Neural cell (in vitro differentiated cells): ENCODE measurements at regions not wholly inside any gene's neighbourhood (a gene's known extent, or its start where the extent isn't known, plus 50 kb on each side); places are given as distances from the start of the nearest gene placed in this dataset.

Experiments
- H2AFZ ChIP-seq: fragments of 200-600, 300-800 bp; sonication (generic), shearing (Covaris generic); 2 replicates; pipeline ENCODE4 v1.6.0; 2014; ENCODE audit warnings: low read depth, mild to moderate bottlenecking, antibody characterized with exemption, low read length, moderate library complexity
- H3F3A ChIP-seq: fragments of 200-600 bp; shearing (Covaris generic); 2 replicates; pipeline ENCODE4 v1.6.1; 2016; ENCODE audit warnings: mild to moderate bottlenecking, moderate library complexity, mixed read lengths, antibody characterized with exemption, low read length; ENCODE audit not compliant: insufficient read depth, poor library complexity, severe bottlenecking
- H3K27ac ChIP-seq: fragments of 200-600, 300-800 bp; sonication (generic), shearing (Covaris generic); 2 replicates; pipeline ENCODE4 v1.5.1; 2014; ENCODE audit warnings: mild to moderate bottlenecking, low read length, moderate library complexity
- H3K27me3 ChIP-seq: fragments of 300-800, 200-600 bp; sonication (generic), shearing (Covaris generic); 2 replicates; pipeline ENCODE4 v1.6.0; 2014; ENCODE audit warnings: mild to moderate bottlenecking, low read depth, low read length, moderate library complexity; ENCODE audit not compliant: insufficient read depth
- H3K36me3 ChIP-seq: fragments of 300-800, 200-600 bp; sonication (generic), shearing (Covaris generic); 2 replicates; pipeline ENCODE4 v1.5.1; 2014; ENCODE audit warnings: mild to moderate bottlenecking, antibody characterized with exemption, low read length, moderate library complexity; ENCODE audit not compliant: insufficient read depth
- H3K4me2 ChIP-seq: fragments of 300-800, 200-600 bp; sonication (generic), shearing (Covaris generic); 2 replicates; pipeline ENCODE4 v1.6.0; 2014; ENCODE audit warnings: mild to moderate bottlenecking, low read length
- H3K4me3 ChIP-seq: fragments of 300-800, 200-600 bp; sonication (generic), shearing (Covaris generic); 2 replicates; pipeline ENCODE4 v1.5.1; 2014; ENCODE audit warnings: mild to moderate bottlenecking, low read length, moderate library complexity
- H3K79me2 ChIP-seq: fragments of 200-600 bp; shearing (Covaris generic); replicated peaks from 2 replicates; pipeline ENCODE4 v1.6.0; 2014; ENCODE audit warnings: mild to moderate bottlenecking, low read length, moderate library complexity; ENCODE audit not compliant: insufficient read depth
- H3K9ac ChIP-seq: fragments of 300-800, 200-600 bp; sonication (generic), shearing (Covaris generic); 2 replicates; pipeline ENCODE4 v1.6.1; 2016; ENCODE audit warnings: mild to moderate bottlenecking, low read length, mixed read lengths
- H3K9me2 ChIP-seq: fragments of 200-600 bp; shearing (Covaris generic); 2 replicates; pipeline ENCODE4 v1.6.1; 2016; ENCODE audit warnings: mild to moderate bottlenecking, low read length, mixed read lengths; ENCODE audit not compliant: insufficient read depth
- H3K9me3 ChIP-seq: fragments of 200-600, 300-800 bp; sonication (generic), shearing (Covaris generic); 2 replicates; pipeline ENCODE4 v1.6.1; 2016; ENCODE audit warnings: mild to moderate bottlenecking, mixed run types, low read length, moderate library complexity, mixed read lengths
- H4K20me1 ChIP-seq: fragments of 200-600 bp; shearing (Covaris generic); 2 replicates; pipeline ENCODE4 v1.6.1; 2016; ENCODE audit warnings: mild to moderate bottlenecking, mixed run types; ENCODE audit not compliant: insufficient read depth
- CTCF ChIP-seq: fragments of 450-650 bp; IDR thresholded peaks from 2 replicates; pipeline ENCODE4 v1.5.1; 2014; ENCODE audit warnings: antibody characterized with exemption, mild to moderate bottlenecking, moderate library complexity; ENCODE audit not compliant: poor library complexity, severe bottlenecking
- EP300 ChIP-seq: fragments of 450-650 bp; conservative IDR thresholded peaks from 2 replicates; pipeline ENCODE4 v1.6.1; 2014; ENCODE audit warnings: antibody characterized with exemption, mild to moderate bottlenecking, moderate library complexity; ENCODE audit not compliant: poor library complexity, severe bottlenecking
- EZH2 ChIP-seq: fragments of 200-600, 300-800 bp; shearing (Covaris generic), sonication (generic); IDR thresholded peaks from 2 replicates; pipeline ENCODE4 v1.6.1; 2014; ENCODE audit warnings: antibody characterized with exemption, low read length, borderline replicate concordance, mild to moderate bottlenecking; ENCODE audit not compliant: insufficient read depth, poor library complexity, severe bottlenecking
- MXI1 ChIP-seq: fragments of 450-650 bp; conservative IDR thresholded peaks from 2 replicates; pipeline ENCODE4 v1.6.1; 2014; ENCODE audit warnings: antibody characterized with exemption, mild to moderate bottlenecking; ENCODE audit not compliant: poor library complexity, severe bottlenecking
- POLR2AphosphoS5 ChIP-seq: IDR thresholded peaks from 2 replicates; pipeline ENCODE4 v1.6.1; 2012
- RAD21 ChIP-seq: fragments of 450-650 bp; conservative IDR thresholded peaks from 2 replicates; pipeline ENCODE4 v1.6.1; 2014; ENCODE audit warnings: antibody characterized with exemption, mild to moderate bottlenecking, moderate library complexity
- REST ChIP-seq: IDR thresholded peaks from 2 replicates; pipeline ENCODE4 v1.6.1; 2012; ENCODE audit warnings: borderline replicate concordance
- SMC3 ChIP-seq: fragments of 450-650 bp; conservative IDR thresholded peaks from 2 replicates; pipeline ENCODE4 v1.6.1; 2014; ENCODE audit warnings: antibody characterized with exemption, mild to moderate bottlenecking, moderate library complexity; ENCODE audit not compliant: poor library complexity
- TAF1 ChIP-seq: IDR thresholded peaks from 2 replicates; pipeline ENCODE4 v1.6.1; 2012; ENCODE audit warnings: low read depth

GRCh38 chr20:22408521-22409402 is 175.6 kb downstream of the FOXA2 start:
- H3K9ac ChIP-seq: no peak overlapping the region
- H3K9me2 ChIP-seq: no peaks in the 10 kb centered on the region
- H3K36me3 ChIP-seq: no peaks in the 10 kb centered on the region
- peaks cover 37% of the 10 kb centered on the region for H3K27me3 ChIP-seq
- H4K20me1 ChIP-seq: no peaks in the 10 kb centered on the region
- no peak overlapping the region for H3K27ac ChIP-seq
- no peaks in the 10 kb centered on the region for H3K79me2 ChIP-seq
- no peak overlapping the region for H2AFZ ChIP-seq
- no peak overlapping the region for H3K4me3 ChIP-seq
- no peak overlapping the region for H3K4me2 ChIP-seq
- H3K9me3 ChIP-seq: no peaks in the 10 kb centered on the region
- TF ChIP-seq EZH2 (no peak), MXI1 (no peak), EP300 (no peak), SMC3 (no peak), REST (no peak), CTCF (no peak), RAD21 (no peak), TAF1 (no peak), POLR2AphosphoS5 (no peak)
- no peaks in the 10 kb centered on the region for H3F3A ChIP-seq

GRCh38 chr20:22407237-22408193 is 176.9 kb downstream of the FOXA2 start:
- Histone ChIP-seq H3K27me3 (peaks cover 50% of the 10 kb centered on the region), H3K9me3 (no peaks in the 10 kb centered on the region), H3K4me3 (no peak overlapping the region), H3K79me2 (no peaks in the 10 kb centered on the region), H3K9ac (no peak overlapping the region), H3K4me2 (no peak overlapping the region), H3F3A (no peaks in the 10 kb centered on the region), H3K9me2 (no peaks in the 10 kb centered on the region), H3K36me3 (no peaks in the 10 kb centered on the region), H4K20me1 (no peaks in the 10 kb centered on the region), H2AFZ (no peak overlapping the region), H3K27ac (no peak overlapping the region)
- no peak for TF ChIP-seq POLR2AphosphoS5
- TF ChIP-seq RAD21: no peak
- TF ChIP-seq EZH2: no peak
- TF ChIP-seq MXI1: no peak
- no peak for TF ChIP-seq REST
